ENCODE measurements at regions not wholly inside any gene's neighbourhood (a gene's known extent, or its start where the extent isn't known, plus 50 kb on each side); places are given as distances from the start of the nearest gene placed in this dataset.

DNA sequence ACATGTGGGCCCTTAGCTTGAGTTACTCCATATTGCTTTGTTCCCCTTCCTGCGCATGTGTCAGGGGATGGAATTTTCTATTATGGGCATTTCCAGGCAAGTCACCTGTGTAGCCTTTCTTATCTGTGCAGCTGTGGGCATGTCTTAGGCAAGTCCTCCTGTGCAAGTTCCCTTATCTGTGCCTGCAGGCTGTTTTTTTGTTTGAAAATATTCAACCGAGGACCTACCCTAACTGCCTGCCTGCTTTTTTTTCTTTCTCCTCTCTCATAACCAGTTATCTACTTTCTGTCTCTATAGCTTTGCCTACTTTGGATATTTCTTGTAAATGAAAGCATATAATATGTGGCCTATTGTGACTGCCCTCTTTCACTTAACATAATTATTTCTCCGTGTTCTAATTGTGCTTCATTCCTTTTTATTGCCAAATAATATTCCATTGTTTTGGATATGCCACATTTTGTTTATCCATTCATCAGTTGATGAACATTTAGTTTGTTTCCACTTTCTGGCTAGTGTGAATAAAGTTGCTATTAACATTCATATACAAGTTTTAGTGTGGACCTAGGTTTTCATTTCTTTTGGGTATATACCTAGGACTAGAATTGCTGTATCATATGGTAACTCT is 83.6 kb upstream of the CADM1 start:
- ATAC-seq (replicated peaks) (no peak), DNase-seq (no peak)
- Mint-ChIP-seq H3K4me1 (ENCODE audit: low read depth in 2 of 2) (no peaks in the 10 kb centered on the region), H3K36me3 (ENCODE audit: insufficient read depth) (no peaks in the 10 kb centered on the region), H3K27me3 (peaks cover 0 to 6% of the 10 kb centered on the region in 2 donors), H3K27ac (no peak overlapping the region), H3K9me3 (peaks cover 0 to 8% of the 10 kb centered on the region in 2 donors), H3K4me3 (no peak overlapping the region)

- Mint-ChIP-seq H3K4me3 (no peak overlapping the region), H3K27ac (no peak overlapping the region), H3K27me3 (no peaks in the 10 kb centered on the region), H3K36me3 (ENCODE audit: insufficient read depth) (no peaks in the 10 kb centered on the region), H3K9me3 (peaks cover 0 to 8% of the 10 kb centered on the region in 2 donors), H3K4me1 (ENCODE audit: low read depth in 2 of 2) (no peaks in the 10 kb centered on the region)
- DNase-seq (no peak), ATAC-seq (replicated peaks) (no peak)
Measured at GRCh38 chr11:115585361-115586024, 81.3 kb upstream of the CADM1 start.

DNA sequence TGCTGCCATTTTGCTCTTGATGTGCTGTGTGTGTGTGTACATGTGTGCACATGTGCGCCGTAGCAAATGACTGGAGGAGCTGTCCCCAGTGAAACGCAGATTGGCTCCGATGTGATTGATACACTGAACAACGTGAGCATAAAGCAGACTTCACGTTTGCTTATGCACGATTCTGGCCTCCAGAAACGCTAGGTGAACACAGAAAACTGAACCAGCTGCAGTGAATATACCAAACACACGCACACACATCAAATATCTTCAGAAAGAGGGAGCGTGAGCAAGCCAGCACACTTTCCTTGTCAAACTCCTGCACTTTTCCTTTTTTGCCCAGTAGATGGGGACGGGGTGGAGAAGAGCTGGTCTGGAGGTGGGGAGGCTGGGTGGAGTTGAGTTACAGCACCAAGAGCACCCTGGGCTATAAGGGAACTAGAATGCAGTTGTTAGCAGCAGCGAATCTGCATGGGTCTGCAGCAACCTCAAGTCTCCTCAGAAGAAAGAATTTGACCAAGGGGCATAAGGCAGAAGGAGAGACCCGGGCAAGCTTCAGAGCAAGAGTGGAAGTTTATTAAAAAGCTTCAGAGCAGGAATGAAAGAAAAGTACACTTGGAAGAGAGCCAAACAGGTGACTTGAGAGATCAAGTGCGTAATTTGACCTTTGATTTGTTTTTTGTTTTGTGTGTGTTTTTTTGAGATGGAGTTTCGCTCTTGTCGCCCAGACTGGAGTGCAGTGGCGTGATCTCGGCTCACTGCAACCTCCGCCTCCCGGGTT is 77.8 kb upstream of the CADM1 start:
- ATAC-seq (replicated peaks), result no peak
- Mint-ChIP-seq H3K4me1 (ENCODE audit: low read depth in 2 of 2) (no peaks in the 10 kb centered on the region), H3K36me3 (ENCODE audit: insufficient read depth) (no peaks in the 10 kb centered on the region), H3K27me3 (no peaks in the 10 kb centered on the region), H3K9me3 (peaks cover 0 to 1% of the 10 kb centered on the region in 2 donors), H3K4me3 (no peak overlapping the region), H3K27ac (no peak overlapping the region)
- DNase-seq, result no peak

DNA sequence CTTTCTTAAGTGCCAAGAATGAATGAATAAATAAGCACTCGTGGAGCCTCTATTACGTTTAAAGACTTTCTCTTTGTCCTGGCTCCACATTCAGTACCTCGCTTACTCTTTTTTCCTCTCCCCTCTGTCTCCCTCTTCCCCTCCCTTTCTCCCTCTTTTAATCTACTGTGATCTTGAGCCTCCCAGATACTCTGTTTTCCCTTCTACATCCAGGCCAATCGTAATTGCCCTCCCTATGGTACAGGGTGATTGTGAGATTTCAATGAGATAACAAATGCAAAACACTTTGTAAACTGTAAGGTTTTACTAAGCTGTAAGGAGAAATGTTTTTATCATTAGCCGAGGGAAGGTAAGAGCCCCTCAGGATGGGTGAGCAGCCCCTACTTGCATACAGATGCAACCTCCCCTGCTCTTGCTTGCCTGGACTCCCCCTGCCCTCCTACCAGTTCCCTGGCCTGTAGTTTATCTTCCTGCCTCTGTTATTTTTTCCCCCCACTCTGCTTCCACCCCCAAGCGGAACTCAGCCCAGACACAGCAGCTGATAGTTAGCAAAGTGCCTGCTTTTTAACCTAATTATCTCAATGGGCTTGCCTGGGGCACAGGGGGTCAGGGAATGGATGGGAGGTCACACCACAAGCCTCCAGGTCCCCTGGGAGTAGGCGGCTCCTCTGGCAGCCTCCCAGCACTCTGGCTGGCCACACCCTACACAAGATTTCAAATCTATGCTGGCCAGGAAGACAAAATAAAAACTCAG is 76.9 kb upstream of the CADM1 start:
- no peak for ATAC-seq (replicated peaks)
- Mint-ChIP-seq H3K4me1 (ENCODE audit: low read depth in 2 of 2) (no peaks in the 10 kb centered on the region), H3K4me3 (no peak overlapping the region), H3K36me3 (ENCODE audit: insufficient read depth) (no peaks in the 10 kb centered on the region), H3K27me3 (no peaks in the 10 kb centered on the region), H3K27ac (no peak overlapping the region), H3K9me3 (peaks cover 0 to 1% of the 10 kb centered on the region in 2 donors)
- no peak for DNase-seq

DNA sequence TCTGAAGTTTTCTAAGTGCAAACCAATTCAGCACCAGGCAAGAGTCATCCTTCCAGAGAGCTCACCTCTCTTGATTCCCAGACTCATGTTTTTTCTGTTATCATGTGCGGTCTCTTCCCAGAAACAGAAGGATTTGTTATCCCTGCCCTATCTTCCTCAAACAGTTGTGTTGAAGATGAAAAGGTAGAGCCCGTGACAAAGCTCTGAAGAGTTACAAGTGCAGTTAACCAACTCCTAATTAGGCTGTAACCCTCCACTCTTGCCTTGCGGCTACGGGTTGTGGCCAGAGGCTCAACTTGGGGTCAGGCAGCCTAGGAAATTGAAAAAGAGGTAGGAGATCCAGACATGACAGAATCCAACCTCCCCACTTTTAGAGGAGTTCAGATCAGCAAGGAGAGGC is 76.2 kb upstream of the CADM1 start:
- no peaks in the 10 kb centered on the region for H3K36me3 Mint-ChIP-seq (ENCODE audit: insufficient read depth)
- H3K4me3 Mint-ChIP-seq, result no peak overlapping the region
- no peak for ATAC-seq (replicated peaks)

DNA sequence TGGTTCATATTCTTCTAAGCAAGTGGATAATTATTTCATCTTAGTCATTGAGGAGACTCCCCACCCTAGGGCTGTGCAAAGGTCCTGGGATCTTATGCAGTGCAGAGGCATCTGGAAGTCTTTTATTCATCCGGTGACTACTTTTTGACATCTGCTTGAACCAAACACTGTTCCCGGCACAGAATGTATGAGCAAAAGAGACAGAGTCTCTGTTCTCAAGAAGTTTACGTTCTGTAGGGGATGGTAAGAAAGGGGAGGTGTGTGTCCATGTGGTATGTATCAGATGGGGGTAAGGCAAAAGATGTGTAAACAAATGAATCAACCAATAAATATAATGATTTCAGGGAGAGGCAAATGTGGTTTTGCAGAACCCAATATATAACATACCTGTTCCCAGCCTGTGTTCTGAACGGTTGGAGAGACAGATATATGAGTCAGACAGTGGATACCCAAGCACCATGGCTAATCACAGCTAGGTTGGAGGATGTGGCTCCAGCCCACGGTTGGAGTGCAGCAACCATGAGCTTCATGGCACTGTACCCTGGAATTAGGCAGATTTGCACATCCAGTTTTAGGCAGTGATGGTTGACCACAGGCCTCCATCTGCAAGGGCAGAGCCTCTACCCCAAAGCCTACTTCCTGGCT is 75.1 kb upstream of the CADM1 start:
- Mint-ChIP-seq H3K4me1 (ENCODE audit: low read depth in 2 of 2) (no peaks in the 10 kb centered on the region), H3K27me3 (no peaks in the 10 kb centered on the region), H3K27ac (no peak overlapping the region), H3K9me3 (peaks cover 0 to 1% of the 10 kb centered on the region in 2 donors), H3K36me3 (ENCODE audit: insufficient read depth) (no peaks in the 10 kb centered on the region), H3K4me3 (no peak overlapping the region)
- ATAC-seq (replicated peaks) (no peak), DNase-seq (no peak)

More for the DNA sequence above, 76.2 kb upstream of the CADM1 start:
- DNase-seq, result no peak
- Mint-ChIP-seq H3K27me3 (no peaks in the 10 kb centered on the region), H3K27ac (no peak overlapping the region), H3K9me3 (peaks cover 0 to 1% of the 10 kb centered on the region in 2 donors), H3K4me1 (ENCODE audit: low read depth in 2 of 2) (no peaks in the 10 kb centered on the region)

GRCh38 chr11:115578275-115578674 is 74.1 kb upstream of the CADM1 start:
- H3K27me3 Mint-ChIP-seq, result peaks cover 0 to under 1% of the 10 kb centered on the region in 2 donors
- no peak overlapping the region for H3K27ac Mint-ChIP-seq
- H3K4me3 Mint-ChIP-seq, result no peak overlapping the region
- DNase-seq, result no peak
- ATAC-seq (replicated peaks), result no peak
- peaks cover 0 to 1% of the 10 kb centered on the region in 2 donors for H3K9me3 Mint-ChIP-seq
- H3K36me3 Mint-ChIP-seq (ENCODE audit: insufficient read depth), result no peaks in the 10 kb centered on the region
- no peaks in the 10 kb centered on the region for H3K4me1 Mint-ChIP-seq (ENCODE audit: low read depth in 2 of 2)

DNA sequence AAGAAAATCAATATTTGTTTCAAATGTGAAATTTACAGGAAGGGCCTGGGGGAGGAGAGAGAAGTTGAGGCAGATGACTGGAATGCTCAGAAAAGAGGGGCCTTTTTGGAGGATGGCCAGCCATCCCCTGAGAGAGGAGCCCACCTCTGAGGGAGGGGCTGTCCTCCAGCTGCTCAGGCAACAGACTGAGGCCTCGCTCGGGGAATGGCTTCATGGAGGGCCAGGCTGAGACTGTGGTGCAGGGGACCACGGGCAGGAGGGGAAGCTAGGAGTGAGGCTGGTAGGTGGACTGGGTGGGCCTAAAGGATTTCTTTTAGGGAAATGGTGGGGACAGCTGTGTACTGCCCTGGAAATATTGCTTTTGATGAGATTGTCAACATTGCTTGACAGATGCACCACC is 73.5 kb upstream of the CADM1 start:
- H3K36me3 Mint-ChIP-seq (ENCODE audit: insufficient read depth), result no peaks in the 10 kb centered on the region
- DNase-seq (no peak), ATAC-seq (replicated peaks) (no peak)
- H3K9me3 Mint-ChIP-seq, result peaks cover 0 to 1% of the 10 kb centered on the region in 2 donors
- no peak overlapping the region for H3K27ac Mint-ChIP-seq
- no peaks in the 10 kb centered on the region for H3K4me1 Mint-ChIP-seq (ENCODE audit: low read depth in 2 of 2)
- H3K4me3 Mint-ChIP-seq, result no peak overlapping the region
- H3K27me3 Mint-ChIP-seq, result peaks cover 0 to 6% of the 10 kb centered on the region in 2 donors

DNA sequence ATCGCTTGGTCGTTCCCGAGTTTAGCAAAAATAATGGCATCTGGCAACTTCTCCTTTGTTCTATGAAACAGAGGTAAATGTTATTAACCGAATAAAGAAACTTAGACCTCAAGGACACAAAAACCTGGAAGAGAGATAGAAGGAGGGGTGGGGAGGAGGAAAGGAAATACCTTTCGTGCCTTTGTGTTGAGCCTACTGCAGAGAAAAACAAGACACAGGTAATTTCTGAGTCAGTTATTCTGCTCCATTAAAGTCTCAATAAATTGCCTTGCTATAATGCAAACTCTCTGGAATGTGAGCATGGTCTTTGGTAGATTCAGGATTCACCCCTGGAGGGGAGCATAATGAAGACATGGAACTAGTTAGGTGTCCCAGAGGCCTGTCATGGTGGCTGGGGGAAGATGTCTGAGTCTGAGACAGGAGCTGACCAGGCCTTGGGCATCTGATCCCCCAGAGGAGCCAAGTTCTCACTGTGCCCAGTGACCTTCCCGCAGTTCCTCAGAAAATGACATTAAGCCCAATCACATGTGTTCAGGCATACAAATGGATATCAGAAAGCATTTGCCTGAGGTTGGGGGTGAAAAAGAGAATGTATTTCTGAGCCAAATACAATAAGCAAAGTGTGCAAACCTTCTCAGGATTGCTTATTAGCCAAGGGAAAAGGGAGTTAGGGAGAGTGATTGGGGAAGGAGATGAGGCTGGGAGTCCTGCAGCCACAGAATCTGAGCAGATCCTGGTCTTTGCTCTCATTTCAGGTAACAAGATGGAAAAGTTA is 72.6 kb upstream of the CADM1 start:
- no peak overlapping the region for H3K27ac Mint-ChIP-seq
- H3K27me3 Mint-ChIP-seq, result peaks cover 0 to 14% of the 10 kb centered on the region in 2 donors
- ATAC-seq (replicated peaks) (no peak), DNase-seq (no peak)
- peaks cover 0 to 1% of the 10 kb centered on the region in 2 donors for H3K9me3 Mint-ChIP-seq
- no peaks in the 10 kb centered on the region for H3K36me3 Mint-ChIP-seq (ENCODE audit: insufficient read depth)
- no peaks in the 10 kb centered on the region for H3K4me1 Mint-ChIP-seq (ENCODE audit: low read depth in 2 of 2)
- no peak overlapping the region for H3K4me3 Mint-ChIP-seq

DNA sequence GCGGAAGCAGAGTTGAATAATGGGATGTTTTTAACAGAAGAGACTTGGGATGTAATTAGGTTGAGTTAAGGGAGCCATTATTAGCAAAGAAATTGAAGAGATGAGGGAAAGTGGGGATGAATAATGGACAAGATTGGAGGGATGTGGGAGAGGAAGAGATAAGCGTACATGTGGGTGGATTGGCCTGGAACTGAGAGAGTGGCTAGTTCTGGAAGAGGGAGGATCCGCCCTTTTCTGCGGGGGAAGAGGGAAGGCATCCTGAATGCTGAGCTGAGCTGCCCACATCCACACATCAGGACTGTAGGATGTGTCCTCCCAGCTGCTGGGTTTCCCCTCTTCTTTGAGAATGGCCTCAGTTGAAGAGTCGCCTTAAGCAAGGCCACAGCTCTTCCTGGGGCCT is 68.3 kb upstream of the CADM1 start:
- H3K27me3 Mint-ChIP-seq, result peaks cover 0 to 27% of the 10 kb centered on the region in 2 donors
- no peaks in the 10 kb centered on the region for H3K36me3 Mint-ChIP-seq (ENCODE audit: insufficient read depth)
- H3K4me3 Mint-ChIP-seq, result no peak overlapping the region
- no peak for DNase-seq
- no peaks in the 10 kb centered on the region for H3K4me1 Mint-ChIP-seq (ENCODE audit: low read depth in 2 of 2)
- no peak overlapping the region for H3K27ac Mint-ChIP-seq
- peaks cover 0 to under 1% of the 10 kb centered on the region in 2 donors for H3K9me3 Mint-ChIP-seq
- no peak for ATAC-seq (replicated peaks)

GRCh38 chr11:115566180-115566764 is 62.1 kb upstream of the CADM1 start:
- no peak for ATAC-seq (replicated peaks)
- no peak overlapping the region for H3K4me3 Mint-ChIP-seq
- H3K27me3 Mint-ChIP-seq, result peaks cover 15 to 35% of the 10 kb centered on the region in 2 donors

GRCh38 chr11:115564851-115565250 is 60.6 kb upstream of the CADM1 start:
- Mint-ChIP-seq H3K4me1 (ENCODE audit: low read depth in 2 of 2) (no peaks in the 10 kb centered on the region), H3K27me3 (peaks cover 15 to 36% of the 10 kb centered on the region in 2 donors), H3K36me3 (ENCODE audit: insufficient read depth) (no peaks in the 10 kb centered on the region), H3K4me3 (no peak overlapping the region), H3K9me3 (peaks cover 0 to 4% of the 10 kb centered on the region in 2 donors), H3K27ac (no peak overlapping the region)
- ATAC-seq (replicated peaks) (no peak), DNase-seq (no peak)

More at GRCh38 chr11:115566180-115566764, 62.1 kb upstream of the CADM1 start:
- Mint-ChIP-seq H3K9me3 (peaks cover 0 to 4% of the 10 kb centered on the region in 2 donors), H3K36me3 (ENCODE audit: insufficient read depth) (no peaks in the 10 kb centered on the region), H3K27ac (no peak overlapping the region), H3K4me1 (ENCODE audit: low read depth in 2 of 2) (no peaks in the 10 kb centered on the region)
- DNase-seq, result no peak

All from effector memory CD8-positive, alpha-beta T cell (primary cell).